H9 (cell line): ENCODE measurements at regions not wholly inside any gene's neighbourhood (a gene's known extent, or its start where the extent isn't known, plus 50 kb on each side); places are given as distances from the start of the nearest gene placed in this dataset.

ENCODE experiments used
- DNase-seq: peaks from one replicate; pipeline ENCODE4 v3.0.0-alpha.2; 2017
- H2AFZ ChIP-seq: one replicate; pipeline ENCODE4 v1.6.1; 2013; ENCODE audit warnings: mild to moderate bottlenecking, low read length, control low read depth, moderate library complexity
- H2AK5ac ChIP-seq: 2 replicates; pipeline ENCODE4 v1.6.1; 2013; ENCODE audit warnings: low read length, control low read depth, mixed read lengths; ENCODE audit not compliant: insufficient read length
- H2BK120ac ChIP-seq: one replicate; pipeline ENCODE4 v1.6.1; 2013; ENCODE audit warnings: low read depth, mild to moderate bottlenecking, low read length, control low read depth, inconsistent platforms; ENCODE audit not compliant: poor library complexity, severe bottlenecking
- H2BK12ac ChIP-seq: 2 replicates; pipeline ENCODE4 v1.6.1; 2013; ENCODE audit warnings: low read length, control low read depth, mixed read lengths, low read depth; ENCODE audit not compliant: insufficient read length
- H2BK15ac ChIP-seq: 2 replicates; pipeline ENCODE4 v1.6.1; 2013; ENCODE audit warnings: low read depth, low read length, control low read depth
- H2BK20ac ChIP-seq: one replicate; pipeline ENCODE4 v1.6.1; 2013; ENCODE audit warnings: low read depth, mild to moderate bottlenecking, low read length, control low read depth, inconsistent platforms; ENCODE audit not compliant: poor library complexity, severe bottlenecking
- H2BK5ac ChIP-seq: 2 replicates; pipeline ENCODE4 v1.6.1; 2013; ENCODE audit warnings: low read length, control low read depth, mixed read lengths; ENCODE audit not compliant: insufficient read length
- H3K14ac ChIP-seq: 2 replicates; pipeline ENCODE4 v1.6.1; 2013; ENCODE audit warnings: low read length, control low read depth; ENCODE audit not compliant: insufficient read depth
- H3K18ac ChIP-seq: 2 replicates; pipeline ENCODE4 v1.6.1; 2013; ENCODE audit warnings: low read depth, mild to moderate bottlenecking, mixed read lengths, low read length, control low read depth; ENCODE audit not compliant: insufficient read length
- H3K23ac ChIP-seq: 2 replicates; pipeline ENCODE4 v1.6.1; 2013; ENCODE audit warnings: low read length, control low read depth, mixed read lengths, low read depth; ENCODE audit not compliant: insufficient read length
- H3K23me2 ChIP-seq: 2 replicates; pipeline ENCODE4 v1.6.1; 2013; ENCODE audit warnings: low read depth, mild to moderate bottlenecking, mixed read lengths, low read length, control low read depth; ENCODE audit not compliant: insufficient read length, poor library complexity, severe bottlenecking
- H3K27ac ChIP-seq: 2 replicates; pipeline ENCODE4 v1.5.1; 2013; ENCODE audit warnings: low read length, control low read depth, mixed read lengths, low read depth; ENCODE audit not compliant: insufficient read length
- H3K27me3 ChIP-seq: 2 replicates; pipeline ENCODE4 v1.6.1; 2013; ENCODE audit warnings: low read length, control low read depth, inconsistent platforms; ENCODE audit not compliant: insufficient read depth
- H3K4ac ChIP-seq: 2 replicates; pipeline ENCODE4 v1.6.1; 2013; ENCODE audit warnings: low read depth, mild to moderate bottlenecking, control low read depth, inconsistent platforms, low read length, moderate library complexity
- H3K4me1 ChIP-seq: 2 replicates; pipeline ENCODE4 v1.6.1; 2013; ENCODE audit warnings: low read length, control low read depth, inconsistent platforms; ENCODE audit not compliant: insufficient read depth
- H3K4me2 ChIP-seq: 2 replicates; pipeline ENCODE4 v1.6.1; 2013; ENCODE audit warnings: low read length, control low read depth, mixed read lengths; ENCODE audit not compliant: insufficient read length, insufficient read depth
- H3K56ac ChIP-seq: 2 replicates; pipeline ENCODE4 v1.6.1; 2013; ENCODE audit warnings: low read depth, mild to moderate bottlenecking, mixed read lengths, low read length, control low read depth; ENCODE audit not compliant: insufficient read length
- H3K79me1 ChIP-seq: 2 replicates; pipeline ENCODE4 v1.6.1; 2013; ENCODE audit warnings: low read depth, mild to moderate bottlenecking, moderate library complexity, low read length, control low read depth, inconsistent platforms; ENCODE audit not compliant: insufficient read depth, poor library complexity, severe bottlenecking
- H3K79me2 ChIP-seq: 2 replicates; pipeline ENCODE4 v1.6.1; 2013; ENCODE audit warnings: low read length, control low read depth, inconsistent platforms; ENCODE audit not compliant: insufficient read depth
- H3K9ac ChIP-seq: 2 replicates; pipeline ENCODE4 v1.6.1; 2013; ENCODE audit warnings: low read length, control low read depth, mixed read lengths; ENCODE audit not compliant: insufficient read length; ENCODE audit errors: extremely low read depth
- H3K9me3 ChIP-seq: one replicate; pipeline ENCODE4 v1.6.1; 2013; ENCODE audit warnings: low read depth, low read length, inconsistent platforms; ENCODE audit not compliant: control insufficient read depth
- H3T11ph ChIP-seq: one replicate; pipeline ENCODE4 v1.6.1; 2013; ENCODE audit warnings: mild to moderate bottlenecking, low read length, control low read depth, inconsistent platforms
- H4K20me1 ChIP-seq: one replicate; pipeline ENCODE4 v1.6.1; 2013; ENCODE audit not compliant: control insufficient read depth, insufficient read length, insufficient read depth
- H4K5ac ChIP-seq: 2 replicates; pipeline ENCODE4 v1.6.1; 2013; ENCODE audit warnings: low read depth, mild to moderate bottlenecking, mixed read lengths, low read length, control low read depth; ENCODE audit not compliant: insufficient read length
- H4K8ac ChIP-seq: replicated peaks from 2 replicates; pipeline ENCODE4 v1.6.1; 2013; ENCODE audit warnings: low read length, control low read depth, mixed read lengths, low read depth; ENCODE audit not compliant: insufficient read length
- H4K91ac ChIP-seq: 2 replicates; pipeline ENCODE4 v1.6.1; 2013; ENCODE audit warnings: low read depth, mild to moderate bottlenecking, moderate library complexity, mixed read lengths, low read length, control low read depth; ENCODE audit not compliant: insufficient read length
- H3K27ac Mint-ChIP-seq, 3 experiments: 2 replicates in 2 of 3; 3 replicates in 1 of 3; pipeline ENCODE4 v1.8.0; 2020 to 2021; ENCODE audit warnings: mixed read lengths in 3 of 3, mild to moderate bottlenecking in 1 of 3, moderate library complexity in 1 of 3
- H3K27me3 Mint-ChIP-seq: 2 replicates; pipeline ENCODE4 v1.8.0; 2021; ENCODE audit warnings: low read depth, mild to moderate bottlenecking, moderate library complexity, mixed read lengths
- H3K36me3 Mint-ChIP-seq, 3 experiments: 2 replicates in 2 of 3; 3 replicates in 1 of 3; pipeline ENCODE4 v1.8.0; 2020 to 2021; ENCODE audit warnings: low read depth in 3 of 3, mixed read lengths in 3 of 3; ENCODE audit not compliant: insufficient read depth in 1 of 3
- H3K4me1 Mint-ChIP-seq, 2 experiments: 2 replicates each; pipeline ENCODE4 v1.8.0; 2020; ENCODE audit warnings: mixed read lengths in 2 of 2
- H3K4me3 Mint-ChIP-seq, 2 experiments: 2 replicates in 1 of 2; 3 replicates in 1 of 2; pipeline ENCODE4 v1.8.0; 2020 to 2021; ENCODE audit warnings: mild to moderate bottlenecking in 2 of 2, mixed read lengths in 2 of 2, moderate library complexity in 1 of 2
- H3K9me3 Mint-ChIP-seq, 2 experiments: 2 replicates in 1 of 2; 3 replicates in 1 of 2; pipeline ENCODE4 v1.8.0; 2020; ENCODE audit warnings: mild to moderate bottlenecking in 2 of 2, mixed read lengths in 2 of 2, moderate library complexity in 1 of 2
- WGBS: extraction: QIAGEN DNeasy Blood & Tissue Kit; methylation state at CpG from one replicate; pipeline ENCODE4 v1.1.7; 2013; ENCODE audit warnings: missing lambda C conversion rate, low lambda C conversion rate, mixed read lengths; ENCODE audit not compliant: insufficient read length; ENCODE audit errors: extremely low coverage; 5-methylcytosine and 5-hydroxymethylcytosine counted together
- TF ChIP-seq, protein P1 (sequence below): fragments of 200-600 bp; sonication (generic); conservative IDR thresholded peaks from 3 replicates; pipeline ENCODE4 v1.8.0; 2021; ENCODE audit warnings: antibody characterized with exemption, mild to moderate bottlenecking

DNA sequence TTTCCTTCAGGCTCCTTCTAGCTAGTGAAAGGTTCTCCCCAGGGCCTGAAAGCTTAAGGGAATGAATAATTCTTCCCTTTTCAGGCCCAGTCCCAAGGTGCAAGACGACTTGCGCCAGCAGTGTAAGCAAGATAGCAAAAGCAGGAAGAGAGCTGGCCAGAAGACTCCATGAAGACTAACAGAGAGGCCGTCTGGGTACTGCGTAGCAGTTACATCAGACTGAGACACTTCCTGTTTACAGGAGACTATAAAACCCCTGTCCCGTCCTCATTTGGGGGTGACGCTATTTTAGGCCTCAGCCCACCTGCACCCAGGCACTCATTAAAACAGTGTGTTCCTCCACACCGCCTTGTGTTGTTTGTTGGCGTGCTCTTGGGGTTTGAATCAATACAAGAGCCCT lies 90.7 kb upstream of the MOCS2 start:
- Histone ChIP-seq H3K27ac (no peak overlapping the region), H3K9ac (no peak overlapping the region), H4K8ac (no peak overlapping the region), H3K27me3 (no peaks in the 10 kb centered on the region), H4K91ac (no peak overlapping the region), H3K14ac (no peak overlapping the region), H3K18ac (no peak overlapping the region), H2BK5ac (no peak overlapping the region), H3K56ac (no peak overlapping the region), H2BK15ac (no peak overlapping the region), H3K4me1 (no peaks in the 10 kb centered on the region), H3K79me2 (no peaks in the 10 kb centered on the region), H3K79me1 (no peaks in the 10 kb centered on the region), H3K4ac (no peak overlapping the region), H2BK20ac (no peak overlapping the region), H3K4me2 (no peak overlapping the region), H3K23me2 (no peaks in the 10 kb centered on the region), H4K5ac (no peak overlapping the region), H3K23ac (no peak overlapping the region), H2BK120ac (no peak overlapping the region), H2AFZ (no peak overlapping the region), H3K9me3 (no peaks in the 10 kb centered on the region), H4K20me1 (no peaks in the 10 kb centered on the region), H2BK12ac (no peak overlapping the region), H3T11ph (no peak overlapping the region), H2AK5ac (no peak overlapping the region)
- Mint-ChIP-seq H3K36me3 (no peaks in the 10 kb centered on the region), H3K27ac (no peak overlapping the region), H3K9me3 (peaks cover 0 to 4% of the 10 kb centered on the region in 2 experiments; a peak in 2 of 5 replicates), H3K27me3 (no peaks in the 10 kb centered on the region), H3K4me3 (no peak overlapping the region), H3K4me1 (no peaks in the 10 kb centered on the region)
- no peak for DNase-seq
- no CpG with 5 or more reads among the region's 8 CpGs for WGBS
- TF ChIP-seq, protein P1, sequence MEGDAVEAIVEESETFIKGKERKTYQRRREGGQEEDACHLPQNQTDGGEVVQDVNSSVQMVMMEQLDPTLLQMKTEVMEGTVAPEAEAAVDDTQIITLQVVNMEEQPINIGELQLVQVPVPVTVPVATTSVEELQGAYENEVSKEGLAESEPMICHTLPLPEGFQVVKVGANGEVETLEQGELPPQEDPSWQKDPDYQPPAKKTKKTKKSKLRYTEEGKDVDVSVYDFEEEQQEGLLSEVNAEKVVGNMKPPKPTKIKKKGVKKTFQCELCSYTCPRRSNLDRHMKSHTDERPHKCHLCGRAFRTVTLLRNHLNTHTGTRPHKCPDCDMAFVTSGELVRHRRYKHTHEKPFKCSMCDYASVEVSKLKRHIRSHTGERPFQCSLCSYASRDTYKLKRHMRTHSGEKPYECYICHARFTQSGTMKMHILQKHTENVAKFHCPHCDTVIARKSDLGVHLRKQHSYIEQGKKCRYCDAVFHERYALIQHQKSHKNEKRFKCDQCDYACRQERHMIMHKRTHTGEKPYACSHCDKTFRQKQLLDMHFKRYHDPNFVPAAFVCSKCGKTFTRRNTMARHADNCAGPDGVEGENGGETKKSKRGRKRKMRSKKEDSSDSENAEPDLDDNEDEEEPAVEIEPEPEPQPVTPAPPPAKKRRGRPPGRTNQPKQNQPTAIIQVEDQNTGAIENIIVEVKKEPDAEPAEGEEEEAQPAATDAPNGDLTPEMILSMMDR = no peak
